IPS-18a (cell line): ENCODE measurements at regions not wholly inside any gene's neighbourhood (a gene's known extent, or its start where the extent isn't known, plus 50 kb on each side); places are given as distances from the start of the nearest gene placed in this dataset.
"Not testable (repeated sequence)": the region's sequence is repeated elsewhere in the genome, so short reads cannot be mapped to it uniquely, and the experiment has no call there.

Experiments
- H3K27ac ChIP-seq: one replicate; pipeline ENCODE4 v1.5.1; 2013; ENCODE audit warnings: low read length
- H3K27me3 ChIP-seq: one replicate; pipeline ENCODE4 v1.6.1; 2013; ENCODE audit warnings: mild to moderate bottlenecking, low read length; ENCODE audit not compliant: control insufficient read depth, insufficient read depth
- H3K36me3 ChIP-seq: one replicate; pipeline ENCODE4 v1.6.1; 2013; ENCODE audit warnings: low read depth, low read length; ENCODE audit not compliant: control insufficient read depth
- H3K4me1 ChIP-seq: one replicate; pipeline ENCODE4 v1.6.1; 2013; ENCODE audit warnings: low read depth, low read length; ENCODE audit not compliant: control insufficient read depth
- H3K4me3 ChIP-seq: one replicate; pipeline ENCODE4 v1.5.1; 2013; ENCODE audit warnings: low read length
- H3K9ac ChIP-seq: one replicate; pipeline ENCODE4 v1.6.1; 2013; ENCODE audit warnings: mild to moderate bottlenecking, low read length, moderate library complexity
- H3K9me3 ChIP-seq: one replicate; pipeline ENCODE4 v1.6.1; 2013; ENCODE audit warnings: low read depth, low read length; ENCODE audit not compliant: control insufficient read depth

- Histone ChIP-seq H3K9ac (no peak overlapping the region), H3K4me1 (peaks cover 28% of the 10 kb centered on the region), H3K27ac (no peak overlapping the region), H3K4me3 (no peak overlapping the region), H3K27me3 (no peaks in the 10 kb centered on the region), H3K9me3 (no peaks in the 10 kb centered on the region), H3K36me3 (peaks cover 48% of the 10 kb centered on the region)
These were observed 201.3 kb downstream of the AKAP7 start for GRCh38 chr6:131336596-131336995.

GRCh38 chr6:131346896-131347295 is 211.6 kb downstream of the AKAP7 start:
- H3K9me3 ChIP-seq, H3K4me3 ChIP-seq, H3K27me3 ChIP-seq, H3K9ac ChIP-seq, H3K27ac ChIP-seq: not testable (repeated sequence)
- peaks cover 20% of the 10 kb centered on the region for H3K36me3 ChIP-seq
- peaks cover 13% of the 10 kb centered on the region for H3K4me1 ChIP-seq

GRCh38 chr6:131348572-131348971 is 213.3 kb downstream of the AKAP7 start:
- Histone ChIP-seq H3K9ac (no peak overlapping the region), H3K9me3 (no peaks in the 10 kb centered on the region), H3K27ac (no peak overlapping the region), H3K27me3 (no peaks in the 10 kb centered on the region), H3K4me3 (no peak overlapping the region), H3K4me1 (peaks cover 13% of the 10 kb centered on the region), H3K36me3 (peaks cover 15% of the 10 kb centered on the region)

DNA sequence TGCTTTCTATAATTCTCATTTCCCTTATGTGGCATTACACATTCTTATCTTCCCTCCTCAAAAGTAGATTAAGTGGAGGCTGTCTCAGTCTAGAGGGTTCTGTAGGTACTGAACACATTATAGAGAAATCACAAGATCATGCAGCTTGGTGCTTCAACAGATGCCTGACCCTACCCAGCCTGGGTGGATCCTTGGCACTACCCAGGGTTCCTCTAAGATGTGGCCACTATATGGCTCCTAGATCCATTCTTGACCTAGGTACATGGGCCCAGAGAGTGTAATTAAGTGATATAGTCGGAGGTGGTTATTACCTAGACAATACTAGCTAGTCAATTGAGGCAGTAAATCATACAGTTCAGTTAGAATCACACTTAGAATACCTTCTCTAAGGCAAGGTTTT is 213.9 kb downstream of the AKAP7 start:
- peaks cover 15% of the 10 kb centered on the region for H3K36me3 ChIP-seq
- H3K4me3 ChIP-seq = no peak overlapping the region
- H3K27ac ChIP-seq = no peak overlapping the region
- no peaks in the 10 kb centered on the region for H3K27me3 ChIP-seq
- no peak overlapping the region for H3K9ac ChIP-seq
- H3K4me1 ChIP-seq = peaks cover 13% of the 10 kb centered on the region
- no peaks in the 10 kb centered on the region for H3K9me3 ChIP-seq

DNA sequence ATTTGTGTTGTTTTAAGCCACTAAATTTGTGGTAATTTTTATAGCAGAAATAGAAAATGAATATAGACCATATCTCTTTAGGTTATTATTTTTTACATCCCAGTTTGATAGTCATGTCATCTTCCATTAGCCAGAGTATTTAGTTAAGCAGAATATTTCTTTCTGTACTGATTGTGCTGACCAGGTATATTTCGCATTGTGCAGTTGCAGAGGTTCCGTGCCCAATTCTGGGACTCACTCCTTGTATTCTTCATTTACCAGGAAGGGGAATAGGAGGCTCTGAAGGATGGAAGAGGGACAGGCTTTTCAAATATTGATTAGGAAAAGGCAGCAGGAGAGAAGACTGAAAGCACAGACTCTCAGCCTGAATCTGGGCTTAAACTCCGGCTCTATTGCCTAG is 217.8 kb downstream of the AKAP7 start:
- Histone ChIP-seq H3K36me3 (no peaks in the 10 kb centered on the region), H3K9ac (no peak overlapping the region), H3K4me1 (peaks cover 7% of the 10 kb centered on the region), H3K27ac (no peak overlapping the region), H3K4me3 (no peak overlapping the region), H3K9me3 (no peaks in the 10 kb centered on the region), H3K27me3 (no peaks in the 10 kb centered on the region)

GRCh38 chr6:131353876-131354275 is 218.6 kb downstream of the AKAP7 start:
- no peaks in the 10 kb centered on the region for H3K27me3 ChIP-seq
- no peak overlapping the region for H3K4me3 ChIP-seq
- H3K9ac ChIP-seq = no peak overlapping the region
- no peaks in the 10 kb centered on the region for H3K9me3 ChIP-seq
- no peak overlapping the region for H3K27ac ChIP-seq
- no peaks in the 10 kb centered on the region for H3K36me3 ChIP-seq
- H3K4me1 ChIP-seq = no peaks in the 10 kb centered on the region

GRCh38 chr6:131354356-131354755 is 218.7 kb upstream of the ARG1 start:
- Histone ChIP-seq H3K4me3 (no peak overlapping the region), H3K36me3 (no peaks in the 10 kb centered on the region), H3K4me1 (no peaks in the 10 kb centered on the region), H3K9me3 (no peaks in the 10 kb centered on the region), H3K9ac (no peak overlapping the region), H3K27ac (no peak overlapping the region), H3K27me3 (no peaks in the 10 kb centered on the region)

- H3K36me3 ChIP-seq = no peaks in the 10 kb centered on the region
- H3K9ac ChIP-seq = no peak overlapping the region
- no peaks in the 10 kb centered on the region for H3K27me3 ChIP-seq
- H3K27ac ChIP-seq = no peak overlapping the region
- no peak overlapping the region for H3K4me3 ChIP-seq
- H3K9me3 ChIP-seq = no peaks in the 10 kb centered on the region
- H3K4me1 ChIP-seq = no peaks in the 10 kb centered on the region
These were observed 216.9 kb upstream of the ARG1 start for GRCh38 chr6:131356161-131356560.

DNA sequence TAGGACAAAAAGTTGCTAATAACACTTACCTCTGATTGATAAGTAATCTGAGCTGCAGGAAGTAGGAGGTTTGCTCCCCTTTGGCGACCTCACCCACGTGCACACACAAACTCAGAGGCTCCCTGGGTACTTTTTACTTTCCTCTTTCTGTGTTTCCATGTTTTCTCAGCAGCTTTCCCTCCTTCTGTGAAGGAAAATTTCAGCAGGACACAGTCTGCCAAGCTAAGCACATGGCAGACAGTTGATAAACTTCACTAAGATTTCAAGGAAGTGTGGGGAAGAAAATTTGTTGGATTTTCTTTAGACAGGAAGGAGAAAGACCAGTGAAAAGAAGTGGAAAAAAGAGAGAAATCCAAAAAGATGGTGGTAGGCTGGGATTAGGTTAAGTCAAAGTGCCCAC is 215.5 kb upstream of the ARG1 start:
- Histone ChIP-seq H3K9me3 (no peaks in the 10 kb centered on the region), H3K4me1 (no peaks in the 10 kb centered on the region), H3K27ac (no peak overlapping the region), H3K36me3 (no peaks in the 10 kb centered on the region), H3K4me3 (no peak overlapping the region), H3K9ac (no peak overlapping the region), H3K27me3 (no peaks in the 10 kb centered on the region)

GRCh38 chr6:131362070-131362469 is 211.0 kb upstream of the ARG1 start:
- Histone ChIP-seq H3K4me1 (no peaks in the 10 kb centered on the region), H3K27me3 (no peaks in the 10 kb centered on the region), H3K4me3 (no peak overlapping the region)

DNA sequence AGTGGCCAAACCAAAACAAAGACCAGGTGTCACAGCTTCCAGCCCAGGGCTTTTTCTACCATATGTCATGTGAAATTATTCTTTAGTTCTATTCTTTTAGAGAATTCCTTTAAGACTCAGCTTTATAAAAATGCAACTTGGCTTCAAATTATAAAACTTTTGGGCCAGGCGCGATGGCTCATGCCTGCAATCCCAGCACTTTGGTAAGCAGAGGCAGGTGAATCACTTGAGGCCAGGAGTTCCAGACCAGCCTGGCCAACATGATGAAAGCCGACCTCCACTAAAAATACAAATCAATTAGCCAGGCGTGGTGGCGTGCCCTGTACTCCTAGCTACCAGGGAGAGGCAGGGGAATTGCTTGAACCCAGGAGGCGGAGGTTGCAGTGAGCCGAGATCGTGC is 210.3 kb upstream of the ARG1 start:
- Histone ChIP-seq H3K36me3 (no peaks in the 10 kb centered on the region), H3K27ac (no peak overlapping the region), H3K9ac (no peak overlapping the region), H3K4me1 (no peaks in the 10 kb centered on the region), H3K4me3 (no peak overlapping the region), H3K9me3 (no peaks in the 10 kb centered on the region), H3K27me3 (no peaks in the 10 kb centered on the region)

More at GRCh38 chr6:131362070-131362469, 211.0 kb upstream of the ARG1 start:
- Histone ChIP-seq H3K36me3 (no peaks in the 10 kb centered on the region), H3K27ac (no peak overlapping the region), H3K9me3 (no peaks in the 10 kb centered on the region), H3K9ac (no peak overlapping the region)

GRCh38 chr6:131363947-131364834 is 208.8 kb upstream of the ARG1 start:
- Histone ChIP-seq H3K27ac (no peak overlapping the region), H3K9ac (no peak overlapping the region), H3K4me1 (peaks cover 10% of the 10 kb centered on the region), H3K9me3 (no peaks in the 10 kb centered on the region), H3K27me3 (no peaks in the 10 kb centered on the region), H3K36me3 (no peaks in the 10 kb centered on the region), H3K4me3 (no peak overlapping the region)
